Psoas muscle (tissue), 7 donors: ENCODE measurements at regions not wholly inside any gene's neighbourhood (a gene's known extent, or its start where the extent isn't known, plus 50 kb on each side); places are given as distances from the start of the nearest gene placed in this dataset.
"Not testable (repeated sequence)": the region's sequence is repeated elsewhere in the genome, so short reads cannot be mapped to it uniquely, and the experiment has no call there.

Source experiments
- ATAC-seq, 4 donors: fragments of 200-7000 bp; cut with Tn5 transposase; one replicate each; pipeline ENCODE4 v1.9.1; 2020; ENCODE audit warnings: moderate library complexity in 3 of 4, mild to moderate bottlenecking in 2 of 4
- DNase-seq, 2 donors: peaks; one replicate each; pipeline ENCODE4 v3.0.0-alpha.2; 2020
- H3K27ac ChIP-seq: fragments of 200-600 bp; one replicate; pipeline ENCODE4 v1.8.0; 2022
- H3K27me3 ChIP-seq, 3 donors: fragments of 200-600 bp in 1 of 3; one replicate each; pipeline versions ENCODE4 v1.6.1 to v1.8.0; 2013 to 2022; ENCODE audit warnings: low read length in 2 of 3, mild to moderate bottlenecking in 2 of 3, moderate library complexity in 1 of 3; ENCODE audit not compliant: insufficient read depth in 3 of 3
- H3K36me3 ChIP-seq, 2 donors: fragments of 200-600 bp in 1 of 2; one replicate each; pipeline versions ENCODE4 v1.6.1 to v1.8.0; 2013 to 2022; ENCODE audit warnings: low read depth in 1 of 2, mild to moderate bottlenecking in 1 of 2, moderate library complexity in 1 of 2; ENCODE audit not compliant: insufficient read depth in 1 of 2
- H3K4me1 ChIP-seq: fragments of 200-600 bp; one replicate; pipeline ENCODE4 v1.8.0; 2022
- H3K4me3 ChIP-seq: fragments of 200-600 bp; one replicate; pipeline ENCODE4 v1.8.0; 2022; ENCODE audit warnings: mild to moderate bottlenecking
- H3K9me3 ChIP-seq: fragments of 200-600 bp; one replicate; pipeline ENCODE4 v1.8.0; 2022
- WGBS, 3 donors: extraction: QIAGEN DNeasy Blood & Tissue Kit; methylation state at CpG; one replicate each; pipeline versions ENCODE4 v1.1.6 to v1.1.7; 2013; 5-methylcytosine and 5-hydroxymethylcytosine counted together
- intact Hi-C, 2 donors: fragments of 100-400 bp; cut with DNase I; formaldehyde crosslinking; loops; one replicate each; pipeline versions ENCODE4 v1.11.0 to v1.14.2; 2022
- TF ChIP-seq, protein P1 (sequence below): fragments of 200-600 bp; IDR thresholded peaks from one replicate; pipeline ENCODE4 v1.8.0; 2022; ENCODE audit warnings: antibody characterized with exemption
- donor health status: healthy with polysubstance abuse.
- donor health status: DM: no; HTN: no; CAD: no; lungs with moderate emphysema.
- donor health status: Bipolar disorder and iron deficiency.
- donor health status: healthy.
- donor health status: DM: yes; HTN: yes; CAD: no.
- donor health status: DM: no; HTN: no; CAD: no.
- donor health status: DM: yes; HTN: yes; CAD: no.

DNA sequence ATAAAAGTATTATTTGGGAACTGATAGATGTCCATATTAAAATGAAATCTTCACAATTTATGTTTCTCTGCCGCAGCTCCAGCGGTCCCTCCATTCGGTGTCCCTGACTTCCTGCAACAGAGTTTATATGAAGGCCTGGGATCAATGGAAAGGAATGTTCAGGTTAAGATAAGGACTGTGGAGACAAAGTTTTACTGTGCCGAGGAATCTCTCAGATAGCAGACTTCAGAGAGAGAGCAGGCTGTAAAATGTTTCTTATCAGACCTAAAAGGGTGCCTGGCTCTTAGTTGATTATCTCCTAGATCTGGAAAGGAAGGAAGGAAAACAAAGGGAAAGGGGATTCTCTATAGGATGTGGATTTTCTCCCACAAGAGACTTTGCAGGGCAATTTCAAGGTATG lies 193.7 kb upstream of the PIEZO2 start:
- Histone ChIP-seq H3K9me3 (peaks cover 14% of the 10 kb centered on the region), H3K36me3 (no peaks in the 10 kb centered on the region), H3K4me1 (peaks cover 13% of the 10 kb centered on the region), H3K27ac (no peak overlapping the region), H3K4me3 (no peak overlapping the region), H3K27me3 (no peaks in the 10 kb centered on the region)
- ATAC-seq, result no peak
- 91 to 94% (median 91%) methylated on average over 4 of the region's 4 CpGs for WGBS, 3 donors
- TF ChIP-seq, protein P1, sequence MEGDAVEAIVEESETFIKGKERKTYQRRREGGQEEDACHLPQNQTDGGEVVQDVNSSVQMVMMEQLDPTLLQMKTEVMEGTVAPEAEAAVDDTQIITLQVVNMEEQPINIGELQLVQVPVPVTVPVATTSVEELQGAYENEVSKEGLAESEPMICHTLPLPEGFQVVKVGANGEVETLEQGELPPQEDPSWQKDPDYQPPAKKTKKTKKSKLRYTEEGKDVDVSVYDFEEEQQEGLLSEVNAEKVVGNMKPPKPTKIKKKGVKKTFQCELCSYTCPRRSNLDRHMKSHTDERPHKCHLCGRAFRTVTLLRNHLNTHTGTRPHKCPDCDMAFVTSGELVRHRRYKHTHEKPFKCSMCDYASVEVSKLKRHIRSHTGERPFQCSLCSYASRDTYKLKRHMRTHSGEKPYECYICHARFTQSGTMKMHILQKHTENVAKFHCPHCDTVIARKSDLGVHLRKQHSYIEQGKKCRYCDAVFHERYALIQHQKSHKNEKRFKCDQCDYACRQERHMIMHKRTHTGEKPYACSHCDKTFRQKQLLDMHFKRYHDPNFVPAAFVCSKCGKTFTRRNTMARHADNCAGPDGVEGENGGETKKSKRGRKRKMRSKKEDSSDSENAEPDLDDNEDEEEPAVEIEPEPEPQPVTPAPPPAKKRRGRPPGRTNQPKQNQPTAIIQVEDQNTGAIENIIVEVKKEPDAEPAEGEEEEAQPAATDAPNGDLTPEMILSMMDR, result no peak
- no peak for DNase-seq
- intact Hi-C loops, result no loop called here

DNA sequence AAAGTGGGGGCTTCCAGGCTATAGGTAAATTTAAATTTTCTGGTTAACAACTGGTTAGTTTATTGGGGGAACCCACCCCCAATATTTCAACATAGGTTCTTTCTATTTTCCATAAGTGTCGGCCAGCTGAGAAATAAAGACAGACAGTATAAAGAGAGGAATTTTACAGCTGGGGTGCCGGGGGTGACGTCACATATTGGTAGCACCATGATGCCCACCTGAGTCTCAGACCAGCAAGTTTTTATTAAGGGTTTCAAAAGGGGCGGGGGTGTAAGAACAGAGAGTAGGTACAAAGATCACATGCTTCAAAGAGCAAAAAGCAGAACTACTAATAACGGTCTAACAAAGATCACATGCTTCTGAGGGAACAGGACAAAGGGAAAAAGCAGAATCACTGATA lies 192.7 kb upstream of the PIEZO2 start:
- DNase-seq, ATAC-seq, H3K27ac ChIP-seq, H3K4me3 ChIP-seq, H3K27me3 ChIP-seq, H3K36me3 ChIP-seq, H3K9me3 ChIP-seq, intact Hi-C loops: not testable (repeated sequence)
- WGBS, 3 donors, result 84 to 90% (median 86%) methylated on average over 5 of the region's 5 CpGs
- H3K4me1 ChIP-seq, result peaks cover 14% of the 10 kb centered on the region

DNA sequence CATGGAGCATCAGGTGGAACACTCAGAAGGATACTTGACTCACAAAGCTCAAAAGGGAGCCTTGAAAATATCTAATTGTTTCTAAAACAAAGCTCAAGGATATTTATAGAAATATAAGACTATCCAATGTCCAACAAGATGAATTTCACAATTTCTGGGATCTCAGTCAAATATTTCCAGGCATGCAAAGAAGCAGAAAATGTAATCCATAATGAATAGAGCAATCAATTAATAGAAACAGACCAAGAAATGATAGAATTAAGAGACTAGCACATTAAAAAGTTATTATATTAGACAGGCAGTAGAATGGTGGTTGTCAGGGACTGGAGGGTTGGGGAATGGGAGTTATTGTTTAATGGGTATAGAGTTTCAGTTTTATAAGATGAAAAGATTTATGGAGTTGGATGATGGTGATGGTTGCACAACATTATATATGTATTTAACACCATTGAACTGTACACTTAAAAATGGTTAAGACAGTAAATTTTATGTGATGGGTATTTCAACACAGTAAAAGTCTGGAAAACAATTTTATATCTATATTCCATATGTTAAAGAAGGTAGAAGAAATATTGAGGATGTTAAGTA lies 189.9 kb upstream of the PIEZO2 start:
- ATAC-seq (no peak), DNase-seq (no peak)
- no peaks in the 10 kb centered on the region for H3K36me3 ChIP-seq
- no peak overlapping the region for H3K4me3 ChIP-seq
- intact Hi-C loops, result loop anchor here in 1 of 2 donors (5.0 kb wide), 1 partner anchor 33 kb away; no protein-coding TSS in a partner anchor
- TF ChIP-seq, protein P1, result no peak
- peak overlapping the region; percentile 59 for H3K27ac ChIP-seq
- H3K9me3 ChIP-seq, result no peaks in the 10 kb centered on the region
- H3K27me3 ChIP-seq, result no peaks in the 10 kb centered on the region
- peaks cover 22% of the 10 kb centered on the region for H3K4me1 ChIP-seq

DNA sequence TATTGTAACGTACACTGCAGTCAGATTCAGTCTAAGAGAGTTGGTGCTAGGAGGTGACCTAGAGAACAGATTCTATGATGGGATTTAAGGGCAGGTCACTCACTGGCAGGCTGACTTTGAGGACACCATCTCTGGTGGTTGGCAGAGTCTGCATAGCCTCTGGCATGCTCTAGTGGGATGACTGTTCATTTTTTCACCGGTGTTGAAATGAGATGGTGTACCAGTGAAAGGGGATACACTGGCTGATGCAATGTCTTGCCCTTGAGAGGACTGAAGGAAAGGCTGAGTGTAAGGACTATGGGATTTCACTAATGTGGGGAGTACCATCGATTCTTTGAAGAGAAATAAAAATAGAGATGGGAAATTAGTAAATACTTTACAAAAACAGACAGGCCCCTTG lies 186.9 kb upstream of the PIEZO2 start:
- TF ChIP-seq, protein P1, result no peak
- Histone ChIP-seq H3K4me3 (no peak overlapping the region), H3K9me3 (no peaks in the 10 kb centered on the region), H3K4me1 (peaks cover 22% of the 10 kb centered on the region), H3K36me3 (no peaks in the 10 kb centered on the region), H3K27me3 (no peaks in the 10 kb centered on the region), H3K27ac (peak overlapping the region; percentile 70)
- ATAC-seq, result peak; percentile 99
- intact Hi-C loops, result loop anchor here in 1 of 2 donors (5.0 kb wide), 1 partner anchor 36 kb away; no protein-coding TSS in a partner anchor
- 23 to 47% (median 34%) methylated on average over 3 of the region's 3 CpGs for WGBS, 3 donors
- peak in 1 of 2 donors; percentile 31 for DNase-seq

DNA sequence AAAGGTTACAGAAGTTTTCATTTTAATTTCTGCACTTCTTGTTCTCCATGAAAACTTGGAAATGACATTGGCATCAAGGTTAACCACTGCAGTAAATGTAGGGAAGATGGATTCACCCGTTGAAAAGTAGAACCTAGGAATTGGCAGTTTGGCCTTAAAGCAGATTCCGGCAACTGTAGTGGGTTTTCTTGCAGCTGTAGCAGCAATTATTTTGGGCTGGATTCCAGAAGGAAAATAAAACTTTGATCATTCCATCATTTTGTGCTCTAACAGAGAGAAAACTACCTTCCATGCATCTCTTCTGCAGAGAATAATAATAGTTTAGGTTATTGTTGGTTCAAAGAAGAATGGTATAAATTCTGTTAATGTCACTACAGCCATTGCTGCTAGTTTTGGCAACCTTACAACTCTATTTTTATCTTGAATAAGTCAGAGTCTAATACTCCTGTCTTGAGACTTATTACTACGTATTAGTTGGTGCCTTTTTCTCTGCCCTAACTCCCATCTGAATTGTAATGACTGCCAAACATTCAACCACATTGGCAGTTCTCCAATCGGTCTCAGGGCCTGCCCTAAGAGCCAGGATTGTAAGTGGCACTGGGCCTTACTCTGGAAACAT lies 178.1 kb upstream of the PIEZO2 start:
- intact Hi-C loops, result loop anchor here (5.0 kb wide), 1 partner anchor 40 kb away; no protein-coding TSS in a partner anchor
- WGBS, 3 donors, result 25 to 38% (median 30%) methylated on average over 4 of the region's 4 CpGs
- no peak for DNase-seq

More for the DNA sequence above, 178.1 kb upstream of the PIEZO2 start:
- Histone ChIP-seq H3K36me3 (no peaks in the 10 kb centered on the region), H3K4me1 (peaks cover 24% of the 10 kb centered on the region), H3K4me3 (no peak overlapping the region), H3K9me3 (no peaks in the 10 kb centered on the region), H3K27ac (peak overlapping the region; percentile 62), H3K27me3 (no peaks in the 10 kb centered on the region)
- ATAC-seq, result peak in 3 of 4 donors; percentile 46 to 63 (median 50)
- TF ChIP-seq, protein P1, result no peak
